Thyroid gland (tissue), 4 donors: ENCODE measurements at regions not wholly inside any gene's neighbourhood (a gene's known extent, or its start where the extent isn't known, plus 50 kb on each side); places are given as distances from the start of the nearest gene placed in this dataset.

Source experiments
- DNase-seq, 2 donors: peaks; one replicate each; pipeline ENCODE4 v3.0.0-alpha.2; 2019
- H3K27ac ChIP-seq, 3 donors: fragments of 200-600 bp; sonication (generic); 1 replicate in 2 of 3; 2 replicates in 1 of 3; pipeline ENCODE4 v1.5.1; 2016 to 2019; ENCODE audit warnings: mild to moderate bottlenecking in 1 of 3, moderate library complexity in 1 of 3
- H3K27me3 ChIP-seq: fragments of 200-600 bp; sonication (generic); one replicate; pipeline ENCODE4 v1.5.1; 2019
- H3K36me3 ChIP-seq, 2 donors: fragments of 200-600 bp; sonication (generic); one replicate each; pipeline ENCODE4 v1.5.1; 2016 to 2019
- H3K4me1 ChIP-seq, 2 donors: fragments of 200-600 bp; sonication (generic); one replicate each; pipeline ENCODE4 v1.5.1; 2017 to 2019
- H3K4me3 ChIP-seq, 3 donors: fragments of 200-600 bp; sonication (generic); replicated peaks in 1 of 3; 1 replicate in 2 of 3; 2 replicates in 1 of 3; pipeline ENCODE4 v1.5.1; 2016; ENCODE audit warnings: mild to moderate bottlenecking in 1 of 3
- H3K9me3 ChIP-seq: fragments of 200-600 bp; sonication (generic); one replicate; pipeline ENCODE4 v1.5.1; 2017
- CTCF ChIP-seq, 6 experiments: fragments of 200-600 bp in 3 of 6; fragments of 450-650 bp in 3 of 6; sonication (generic) in 3 of 6; IDR thresholded peaks; one replicate each; pipeline ENCODE4 v1.5.1; 2016 to 2019; ENCODE audit warnings: antibody characterized with exemption in 6 of 6, mild to moderate bottlenecking in 2 of 6, inconsistent platforms in 1 of 6, moderate library complexity in 1 of 6
- POLR2A ChIP-seq, 2 donors: fragments of 450-650 bp; IDR thresholded peaks; one replicate each; pipeline ENCODE4 v1.6.1; 2017; ENCODE audit warnings: antibody characterized with exemption in 2 of 2, mild to moderate bottlenecking in 2 of 2, moderate library complexity in 1 of 2
- WGBS, 2 donors: methylation state at CpG; one replicate each; pipeline ENCODE4 v1.1.5; 2017; 5-methylcytosine and 5-hydroxymethylcytosine counted together
- intact Hi-C: fragments of 100-400 bp; cut with DNase I; formaldehyde crosslinking; loops from one replicate; pipeline ENCODE4 v1.15.1; 2023

DNA sequence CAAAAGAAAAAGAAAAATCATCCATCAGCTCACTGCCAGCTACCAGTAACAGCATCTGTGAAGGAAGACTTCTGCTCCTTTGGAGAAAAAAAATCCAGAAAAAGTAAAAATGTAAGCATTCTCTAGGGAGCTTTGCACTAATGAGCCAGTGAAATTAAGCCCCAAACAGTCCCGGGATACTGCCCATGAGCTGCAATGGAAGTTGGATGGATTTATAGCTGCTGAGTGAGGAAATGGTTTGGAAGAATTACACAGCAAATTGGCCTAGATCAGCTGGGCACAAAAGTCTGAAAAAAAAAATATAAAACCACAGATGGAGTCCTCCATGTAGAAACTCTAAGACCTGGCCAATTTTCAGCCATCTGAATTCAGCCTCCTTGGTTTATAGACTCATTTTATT lies 462.9 kb upstream of the USP15 start:
- H3K9me3 ChIP-seq, result no peaks in the 10 kb centered on the region
- H3K4me1 ChIP-seq, result no peaks in the 10 kb centered on the region
- no peak for DNase-seq
- 67 to 73% methylated on average over 1 of the region's 1 CpG for WGBS, 2 donors
- no peak overlapping the region for H3K27ac ChIP-seq
- H3K36me3 ChIP-seq, result no peaks in the 10 kb centered on the region
- intact Hi-C loops, result no loop called here
- H3K4me3 ChIP-seq, result no peak overlapping the region
- no peak for TF ChIP-seq POLR2A (IDR thresholded peaks at IDR 0.05)
- no peak for TF ChIP-seq CTCF (IDR thresholded peaks at IDR 0.05)
- no peaks in the 10 kb centered on the region for H3K27me3 ChIP-seq

GRCh38 chr12:61798778-61799177 lies 461.4 kb upstream of the USP15 start:
- no peak overlapping the region for H3K4me3 ChIP-seq
- H3K36me3 ChIP-seq, result no peaks in the 10 kb centered on the region
- no peaks in the 10 kb centered on the region for H3K4me1 ChIP-seq
- DNase-seq, result no peak
- TF ChIP-seq POLR2A (IDR thresholded peaks at IDR 0.05), result no peak
- TF ChIP-seq CTCF (IDR thresholded peaks at IDR 0.05), result no peak
- no peak overlapping the region for H3K27ac ChIP-seq
- no peaks in the 10 kb centered on the region for H3K9me3 ChIP-seq
- no peaks in the 10 kb centered on the region for H3K27me3 ChIP-seq
- intact Hi-C loops, result no loop called here

GRCh38 chr12:61804301-61804700 lies 455.9 kb upstream of the USP15 start:
- no peak for DNase-seq
- intact Hi-C loops, result no loop called here
- no peak overlapping the region for H3K27ac ChIP-seq

DNA sequence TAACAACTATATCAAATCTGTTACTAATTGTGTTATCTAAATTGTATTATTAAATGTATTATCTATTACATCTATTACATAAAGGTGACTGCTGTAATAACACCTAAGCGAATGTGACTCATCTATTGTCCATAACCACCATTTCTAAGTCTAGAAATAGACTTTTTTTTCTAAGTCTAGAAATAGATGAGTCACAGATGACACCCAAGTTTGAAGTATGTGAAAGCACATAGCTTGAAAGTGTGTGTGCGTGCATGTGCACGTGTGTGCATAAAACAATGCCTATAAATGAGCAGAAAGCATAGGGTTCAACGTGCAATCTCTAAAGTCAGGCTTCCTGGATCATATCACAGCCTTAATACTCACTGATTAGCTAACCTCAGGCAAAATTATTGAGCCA lies 451.3 kb upstream of the USP15 start:
- Histone ChIP-seq H3K36me3 (no peaks in the 10 kb centered on the region), H3K9me3 (no peaks in the 10 kb centered on the region), H3K4me3 (no peak overlapping the region), H3K27ac (no peak overlapping the region), H3K4me1 (no peaks in the 10 kb centered on the region), H3K27me3 (no peaks in the 10 kb centered on the region)
- TF ChIP-seq CTCF (IDR thresholded peaks at IDR 0.05) (no peak), POLR2A (IDR thresholded peaks at IDR 0.05) (no peak)
- DNase-seq, result no peak
- 90 to 93% methylated on average over 4 of the region's 4 CpGs for WGBS, 2 donors
- intact Hi-C loops, result no loop called here

More at GRCh38 chr12:61804301-61804700, 455.9 kb upstream of the USP15 start:
- H3K4me1 ChIP-seq, result no peaks in the 10 kb centered on the region
- H3K9me3 ChIP-seq, result no peaks in the 10 kb centered on the region
- no peak overlapping the region for H3K4me3 ChIP-seq
- no peak for TF ChIP-seq CTCF (IDR thresholded peaks at IDR 0.05)
- no peak for TF ChIP-seq POLR2A (IDR thresholded peaks at IDR 0.05)
- no peaks in the 10 kb centered on the region for H3K36me3 ChIP-seq
- H3K27me3 ChIP-seq, result no peaks in the 10 kb centered on the region

DNA sequence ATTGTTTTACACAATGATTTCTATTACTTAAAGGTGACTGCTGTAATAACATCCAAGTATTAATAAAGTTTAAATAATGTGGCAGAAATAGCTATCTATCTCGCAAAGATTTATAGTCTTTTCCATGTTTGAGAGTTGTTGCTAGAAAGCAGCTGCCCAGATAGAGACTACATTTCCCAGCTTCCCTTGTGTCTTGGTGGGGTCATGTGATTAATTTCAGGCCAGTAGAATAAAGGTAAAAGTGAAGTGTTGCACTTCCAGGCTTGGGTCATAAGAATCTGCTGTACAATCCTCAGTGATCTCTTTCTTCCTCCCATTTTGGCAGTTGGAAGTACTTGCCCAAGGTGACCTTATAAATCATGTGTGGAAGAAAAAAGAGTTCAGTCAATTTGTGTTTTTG lies 449.7 kb upstream of the USP15 start:
- DNase-seq, result no peak
- no peak for TF ChIP-seq POLR2A (IDR thresholded peaks at IDR 0.05)
- no peak for TF ChIP-seq CTCF (IDR thresholded peaks at IDR 0.05)
- no peaks in the 10 kb centered on the region for H3K9me3 ChIP-seq
- H3K4me1 ChIP-seq, result no peaks in the 10 kb centered on the region
- WGBS, 2 donors, result 78 to 94% methylated on average over 1 of the region's 1 CpG
- H3K36me3 ChIP-seq, result no peaks in the 10 kb centered on the region
- intact Hi-C loops, result no loop called here
- H3K27ac ChIP-seq, result no peak overlapping the region
- no peaks in the 10 kb centered on the region for H3K27me3 ChIP-seq
- no peak overlapping the region for H3K4me3 ChIP-seq
